ENCODE measurements at regions not wholly inside any gene's neighbourhood (a gene's known extent, or its start where the extent isn't known, plus 50 kb on each side); places are given as distances from the start of the nearest gene placed in this dataset.

GRCh38 chr15:46654993-46655392, 1020.2 kb downstream of the SQOR start:
- H3K4me3 Mint-ChIP-seq (ENCODE audit: unreplicated experiment) = no peak overlapping the region
- no peaks in the 10 kb centered on the region for H3K4me1 Mint-ChIP-seq (ENCODE audit: unreplicated experiment)
- no peak for DNase-seq (ENCODE audit: low spot score)
- no peaks in the 10 kb centered on the region for H3K9me3 Mint-ChIP-seq (ENCODE audit: unreplicated experiment)
- no peak for TF ChIP-seq CTCF (IDR thresholded peaks at IDR 0.05; ENCODE audit: unreplicated experiment)
- H3K27me3 Mint-ChIP-seq (ENCODE audit: unreplicated experiment) = peaks cover 1% of the 10 kb centered on the region
- H3K36me3 Mint-ChIP-seq (ENCODE audit: low read depth, unreplicated experiment) = no peaks in the 10 kb centered on the region
- no peak overlapping the region for H3K27ac Mint-ChIP-seq (ENCODE audit: unreplicated experiment)

DNA sequence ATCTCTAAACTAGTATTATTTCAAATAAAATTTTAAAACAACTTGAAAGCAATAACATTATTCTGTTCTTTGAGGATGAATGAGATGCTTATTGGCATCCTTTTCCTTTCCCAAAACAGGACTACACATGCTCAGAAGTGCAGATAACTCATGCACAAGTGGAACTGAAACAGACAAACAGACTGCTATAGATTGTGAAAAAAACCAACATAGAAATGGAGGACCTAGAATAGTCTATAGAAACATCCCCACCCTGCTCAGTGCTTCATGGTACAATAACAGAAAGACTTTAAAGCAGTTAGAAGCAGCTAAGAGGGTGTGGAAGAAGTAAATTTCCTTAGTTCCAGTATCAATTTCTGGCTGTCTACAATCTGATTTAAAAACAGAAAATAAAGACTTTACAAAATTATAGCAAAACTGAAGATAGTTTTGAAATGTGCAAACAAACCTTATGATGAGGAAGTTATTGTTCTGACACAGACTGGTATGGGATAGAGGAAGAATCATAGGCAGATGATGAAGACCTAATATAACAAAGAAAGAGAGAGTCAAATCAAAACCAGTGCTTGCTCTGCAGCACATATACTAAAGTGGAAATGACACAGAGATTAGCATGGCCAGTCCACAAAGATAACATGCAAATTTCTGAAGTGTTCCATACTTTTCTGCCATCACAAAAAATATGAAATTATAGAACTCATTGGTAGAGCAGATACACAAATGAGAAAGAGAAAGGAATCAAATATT, 1025.4 kb downstream of the SQOR start:
- Mint-ChIP-seq H3K27me3 (ENCODE audit: unreplicated experiment) (no peaks in the 10 kb centered on the region), H3K27ac (ENCODE audit: unreplicated experiment) (no peak overlapping the region), H3K36me3 (ENCODE audit: low read depth, unreplicated experiment) (no peaks in the 10 kb centered on the region), H3K9me3 (ENCODE audit: unreplicated experiment) (no peaks in the 10 kb centered on the region), H3K4me3 (ENCODE audit: unreplicated experiment) (no peak overlapping the region), H3K4me1 (ENCODE audit: unreplicated experiment) (no peaks in the 10 kb centered on the region)
- no peak for TF ChIP-seq CTCF (IDR thresholded peaks at IDR 0.05; ENCODE audit: unreplicated experiment)
- no peak for DNase-seq (ENCODE audit: low spot score)

GRCh38 chr15:46670258-46670657, 1035.4 kb downstream of the SQOR start:
- H3K4me1 Mint-ChIP-seq (ENCODE audit: unreplicated experiment) = no peaks in the 10 kb centered on the region
- no peak overlapping the region for H3K4me3 Mint-ChIP-seq (ENCODE audit: unreplicated experiment)
- H3K27ac Mint-ChIP-seq (ENCODE audit: unreplicated experiment) = no peak overlapping the region
- DNase-seq (ENCODE audit: low spot score) = no peak
- H3K9me3 Mint-ChIP-seq (ENCODE audit: unreplicated experiment) = peaks cover 7% of the 10 kb centered on the region
- H3K36me3 Mint-ChIP-seq (ENCODE audit: low read depth, unreplicated experiment) = no peaks in the 10 kb centered on the region
- H3K27me3 Mint-ChIP-seq (ENCODE audit: unreplicated experiment) = no peaks in the 10 kb centered on the region
- no peak for TF ChIP-seq CTCF (IDR thresholded peaks at IDR 0.05; ENCODE audit: unreplicated experiment)

DNA sequence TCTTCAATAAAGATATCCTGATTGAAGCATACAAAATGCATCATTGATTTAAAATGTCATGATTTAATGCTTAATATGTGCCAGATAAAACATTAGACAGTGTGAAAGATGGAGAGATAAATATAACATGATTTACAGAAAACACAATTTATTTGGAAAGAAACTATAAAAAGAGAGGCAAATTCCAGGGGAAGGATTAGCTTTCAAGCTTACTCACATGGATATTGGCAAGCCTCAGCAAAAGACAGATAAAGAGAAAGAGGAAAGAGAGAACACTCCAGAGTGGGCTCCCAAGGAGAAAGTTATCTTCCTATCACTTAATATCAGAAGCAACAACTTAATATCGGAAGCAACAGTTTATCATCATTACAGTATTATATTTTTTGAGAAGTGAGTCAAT, 1036.5 kb downstream of the SQOR start:
- no peak for TF ChIP-seq CTCF (IDR thresholded peaks at IDR 0.05; ENCODE audit: unreplicated experiment)
- H3K4me3 Mint-ChIP-seq (ENCODE audit: unreplicated experiment) = no peak overlapping the region
- H3K27ac Mint-ChIP-seq (ENCODE audit: unreplicated experiment) = no peak overlapping the region
- no peaks in the 10 kb centered on the region for H3K4me1 Mint-ChIP-seq (ENCODE audit: unreplicated experiment)
- H3K27me3 Mint-ChIP-seq (ENCODE audit: unreplicated experiment) = no peaks in the 10 kb centered on the region
- H3K9me3 Mint-ChIP-seq (ENCODE audit: unreplicated experiment) = peaks cover 7% of the 10 kb centered on the region
- no peaks in the 10 kb centered on the region for H3K36me3 Mint-ChIP-seq (ENCODE audit: low read depth, unreplicated experiment)
- DNase-seq (ENCODE audit: low spot score) = no peak

GRCh38 chr15:46672041-46672440, 1037.2 kb downstream of the SQOR start:
- no peak for DNase-seq (ENCODE audit: low spot score)
- no peak overlapping the region for H3K27ac Mint-ChIP-seq (ENCODE audit: unreplicated experiment)
- H3K36me3 Mint-ChIP-seq (ENCODE audit: low read depth, unreplicated experiment) = no peaks in the 10 kb centered on the region
- TF ChIP-seq CTCF (IDR thresholded peaks at IDR 0.05; ENCODE audit: unreplicated experiment) = no peak
- peaks cover 7% of the 10 kb centered on the region for H3K9me3 Mint-ChIP-seq (ENCODE audit: unreplicated experiment)
- no peaks in the 10 kb centered on the region for H3K27me3 Mint-ChIP-seq (ENCODE audit: unreplicated experiment)
- no peak overlapping the region for H3K4me3 Mint-ChIP-seq (ENCODE audit: unreplicated experiment)
- H3K4me1 Mint-ChIP-seq (ENCODE audit: unreplicated experiment) = no peaks in the 10 kb centered on the region

Data from endothelial cell (in vitro differentiated cells).